H7 (cell line): ENCODE measurements at regions not wholly inside any gene's neighbourhood (a gene's known extent, or its start where the extent isn't known, plus 50 kb on each side); places are given as distances from the start of the nearest gene placed in this dataset.

Experiments
- DNase-seq: peaks from one replicate; pipeline ENCODE4 v3.0.0; 2012
- H3K27me3 ChIP-seq: 2 replicates; pipeline ENCODE4 v1.6.0; 2011; ENCODE audit warnings: mild to moderate bottlenecking, low read length; ENCODE audit not compliant: control insufficient read depth, insufficient read depth
- H3K36me3 ChIP-seq: replicated peaks from 2 replicates; pipeline ENCODE4 v1.5.1; 2011; ENCODE audit warnings: low read length; ENCODE audit not compliant: control insufficient read depth, insufficient read depth
- H3K4me3 ChIP-seq: 2 replicates; pipeline ENCODE4 v1.5.1; 2011; ENCODE audit warnings: low read depth, mild to moderate bottlenecking, control low read depth, low read length, moderate library complexity; ENCODE audit not compliant: insufficient read depth

- no peak for DNase-seq
- Histone ChIP-seq H3K27me3 (no peaks in the 10 kb centered on the region), H3K36me3 (no peaks in the 10 kb centered on the region), H3K4me3 (no peak overlapping the region)
These were observed 222.3 kb upstream of the THBS1 start for GRCh38 chr15:39358441-39359041.

GRCh38 chr15:39359771-39360170 is 221.1 kb upstream of the THBS1 start:
- Histone ChIP-seq H3K4me3 (no peak overlapping the region), H3K27me3 (no peaks in the 10 kb centered on the region), H3K36me3 (no peaks in the 10 kb centered on the region)
- DNase-seq = no peak

- DNase-seq = no peak
- H3K4me3 ChIP-seq = no peak overlapping the region
- no peaks in the 10 kb centered on the region for H3K36me3 ChIP-seq
- H3K27me3 ChIP-seq = no peaks in the 10 kb centered on the region
These were observed 220.4 kb upstream of the THBS1 start for GRCh38 chr15:39360452-39360851.

GRCh38 chr15:39361497-39361896 is 219.4 kb upstream of the THBS1 start:
- no peaks in the 10 kb centered on the region for H3K36me3 ChIP-seq
- H3K27me3 ChIP-seq = no peaks in the 10 kb centered on the region
- H3K4me3 ChIP-seq = no peak overlapping the region
- no peak for DNase-seq

- no peak for DNase-seq
- Histone ChIP-seq H3K4me3 (no peak overlapping the region), H3K36me3 (no peaks in the 10 kb centered on the region)
These were observed 217.9 kb upstream of the THBS1 start for GRCh38 chr15:39362821-39363561.

GRCh38 chr15:39363761-39364586 is 216.9 kb upstream of the THBS1 start:
- no peak overlapping the region for H3K4me3 ChIP-seq
- no peak for DNase-seq
- H3K36me3 ChIP-seq = no peaks in the 10 kb centered on the region
- no peaks in the 10 kb centered on the region for H3K27me3 ChIP-seq

More at GRCh38 chr15:39362821-39363561, 217.9 kb upstream of the THBS1 start:
- H3K27me3 ChIP-seq = no peaks in the 10 kb centered on the region

- no peaks in the 10 kb centered on the region for H3K27me3 ChIP-seq
- H3K4me3 ChIP-seq = no peak overlapping the region
- no peak for DNase-seq
- H3K36me3 ChIP-seq = no peaks in the 10 kb centered on the region
These were observed 216.2 kb upstream of the THBS1 start for GRCh38 chr15:39364721-39365120.

GRCh38 chr15:39365161-39365560 is 215.7 kb upstream of the THBS1 start:
- H3K27me3 ChIP-seq = no peaks in the 10 kb centered on the region
- H3K4me3 ChIP-seq = no peak overlapping the region
- no peaks in the 10 kb centered on the region for H3K36me3 ChIP-seq
- DNase-seq = no peak

- Histone ChIP-seq H3K27me3 (no peaks in the 10 kb centered on the region), H3K36me3 (no peaks in the 10 kb centered on the region), H3K4me3 (no peak overlapping the region)
- no peak for DNase-seq
These were observed 215.0 kb upstream of the THBS1 start for GRCh38 chr15:39365873-39366272.

GRCh38 chr15:39367596-39367995 is 213.3 kb upstream of the THBS1 start:
- Histone ChIP-seq H3K4me3 (no peak overlapping the region), H3K27me3 (no peaks in the 10 kb centered on the region)

GRCh38 chr15:39369768-39370167 is 211.1 kb upstream of the THBS1 start:
- no peak overlapping the region for H3K4me3 ChIP-seq
- H3K36me3 ChIP-seq = no peaks in the 10 kb centered on the region
- no peak for DNase-seq
- H3K27me3 ChIP-seq = no peaks in the 10 kb centered on the region

More at GRCh38 chr15:39367596-39367995, 213.3 kb upstream of the THBS1 start:
- DNase-seq = no peak
- no peaks in the 10 kb centered on the region for H3K36me3 ChIP-seq

- DNase-seq = no peak
- H3K36me3 ChIP-seq = no peaks in the 10 kb centered on the region
- no peak overlapping the region for H3K4me3 ChIP-seq
- H3K27me3 ChIP-seq = no peaks in the 10 kb centered on the region
These were observed 204.4 kb upstream of the THBS1 start for GRCh38 chr15:39376371-39376909.

- Histone ChIP-seq H3K36me3 (no peaks in the 10 kb centered on the region), H3K27me3 (no peaks in the 10 kb centered on the region), H3K4me3 (no peak overlapping the region)
- no peak for DNase-seq
These were observed 199.4 kb upstream of the THBS1 start for GRCh38 chr15:39381517-39381916.

- no peak for DNase-seq
- H3K4me3 ChIP-seq = no peak overlapping the region
- H3K36me3 ChIP-seq = no peaks in the 10 kb centered on the region
- H3K27me3 ChIP-seq = no peaks in the 10 kb centered on the region
These were observed 192.8 kb upstream of the THBS1 start for GRCh38 chr15:39388118-39388517.

GRCh38 chr15:39391230-39391629 is 189.6 kb upstream of the THBS1 start:
- DNase-seq = no peak
- H3K27me3 ChIP-seq = no peaks in the 10 kb centered on the region
- H3K36me3 ChIP-seq = no peaks in the 10 kb centered on the region
- no peak overlapping the region for H3K4me3 ChIP-seq
